ENCODE measurements at regions not wholly inside any gene's neighbourhood (a gene's known extent, or its start where the extent isn't known, plus 50 kb on each side); places are given as distances from the start of the nearest gene placed in this dataset.

DNA sequence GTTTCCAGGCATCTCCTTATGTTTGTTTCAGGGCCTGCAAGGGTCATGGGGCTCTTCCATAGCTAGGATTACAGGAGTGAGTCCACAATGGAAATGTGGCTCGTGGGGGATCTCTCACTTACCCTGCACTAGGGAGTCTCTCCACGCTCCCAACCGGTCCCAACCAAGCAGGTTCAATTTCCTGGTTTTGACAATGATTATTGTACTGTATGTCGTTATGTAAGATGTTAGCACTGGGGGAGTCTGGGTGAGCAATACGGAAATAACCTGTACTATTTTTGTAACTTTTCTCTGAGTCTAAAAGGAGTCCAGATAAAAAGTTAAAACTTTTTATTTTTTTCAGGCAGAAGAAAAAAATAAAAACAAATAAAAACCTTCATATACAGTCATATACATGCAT lies 325.7 kb upstream of the RGS6 start:
- no peak for DNase-seq (ENCODE audit: low read depth)
- TF ChIP-seq, protein P1, sequence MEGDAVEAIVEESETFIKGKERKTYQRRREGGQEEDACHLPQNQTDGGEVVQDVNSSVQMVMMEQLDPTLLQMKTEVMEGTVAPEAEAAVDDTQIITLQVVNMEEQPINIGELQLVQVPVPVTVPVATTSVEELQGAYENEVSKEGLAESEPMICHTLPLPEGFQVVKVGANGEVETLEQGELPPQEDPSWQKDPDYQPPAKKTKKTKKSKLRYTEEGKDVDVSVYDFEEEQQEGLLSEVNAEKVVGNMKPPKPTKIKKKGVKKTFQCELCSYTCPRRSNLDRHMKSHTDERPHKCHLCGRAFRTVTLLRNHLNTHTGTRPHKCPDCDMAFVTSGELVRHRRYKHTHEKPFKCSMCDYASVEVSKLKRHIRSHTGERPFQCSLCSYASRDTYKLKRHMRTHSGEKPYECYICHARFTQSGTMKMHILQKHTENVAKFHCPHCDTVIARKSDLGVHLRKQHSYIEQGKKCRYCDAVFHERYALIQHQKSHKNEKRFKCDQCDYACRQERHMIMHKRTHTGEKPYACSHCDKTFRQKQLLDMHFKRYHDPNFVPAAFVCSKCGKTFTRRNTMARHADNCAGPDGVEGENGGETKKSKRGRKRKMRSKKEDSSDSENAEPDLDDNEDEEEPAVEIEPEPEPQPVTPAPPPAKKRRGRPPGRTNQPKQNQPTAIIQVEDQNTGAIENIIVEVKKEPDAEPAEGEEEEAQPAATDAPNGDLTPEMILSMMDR (IDR thresholded peaks at IDR 0.05; ENCODE audit: control insufficient read depth, extremely low read depth, insufficient read depth): no peak
- H3K4me3 ChIP-seq (ENCODE audit: low read depth, low read length): no peak overlapping the region

DNA sequence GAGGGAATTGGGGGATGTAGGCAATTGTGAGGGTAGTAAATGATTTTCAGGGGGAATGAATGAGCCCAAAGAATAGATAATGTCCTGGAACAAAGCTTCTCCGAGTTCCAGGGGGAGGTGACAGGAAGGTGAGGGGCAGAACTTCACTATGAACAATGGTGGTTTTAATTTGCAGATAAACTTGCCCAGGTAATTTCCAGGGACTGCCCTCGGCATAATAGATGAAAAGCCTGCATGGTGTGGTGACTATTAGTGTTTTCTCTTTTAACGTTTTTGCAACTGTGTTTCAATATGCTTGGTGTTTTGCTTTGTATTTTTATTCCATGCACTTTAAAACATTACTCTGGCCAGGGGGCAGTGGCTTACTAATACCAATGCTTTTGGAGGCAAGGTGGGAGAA lies 325.2 kb upstream of the RGS6 start:
- H3K4me3 ChIP-seq (ENCODE audit: low read depth, low read length): no peak overlapping the region
- TF ChIP-seq, protein P1 (IDR thresholded peaks at IDR 0.05; ENCODE audit: control insufficient read depth, extremely low read depth, insufficient read depth): no peak
- no peak for DNase-seq (ENCODE audit: low read depth)

DNA sequence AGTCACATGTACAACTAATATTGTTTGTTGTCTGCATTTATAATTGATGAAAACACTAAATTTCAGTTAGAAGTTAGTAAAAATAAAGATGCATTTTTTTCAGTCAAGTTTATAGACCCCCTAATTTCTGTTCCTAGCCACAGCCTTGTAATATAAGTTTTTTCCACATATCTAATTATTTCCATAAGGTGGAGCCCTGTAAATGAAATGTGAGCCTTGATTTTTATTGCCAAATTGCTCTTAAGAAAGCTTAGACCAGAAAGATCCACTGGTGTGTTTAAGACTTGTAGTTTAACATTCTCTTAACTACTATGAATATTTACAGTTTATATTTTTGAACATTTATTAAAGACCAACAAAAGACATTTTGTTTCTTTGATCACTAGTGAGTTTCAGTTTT lies 322.1 kb upstream of the RGS6 start:
- no peak overlapping the region for H3K4me3 ChIP-seq (ENCODE audit: low read depth, low read length)
- DNase-seq (ENCODE audit: low read depth): no peak
- TF ChIP-seq, protein P1 (IDR thresholded peaks at IDR 0.05; ENCODE audit: control insufficient read depth, extremely low read depth, insufficient read depth): 0 out of 2 replicates have a peak, but pooled peaks have one; percentile 9

DNA sequence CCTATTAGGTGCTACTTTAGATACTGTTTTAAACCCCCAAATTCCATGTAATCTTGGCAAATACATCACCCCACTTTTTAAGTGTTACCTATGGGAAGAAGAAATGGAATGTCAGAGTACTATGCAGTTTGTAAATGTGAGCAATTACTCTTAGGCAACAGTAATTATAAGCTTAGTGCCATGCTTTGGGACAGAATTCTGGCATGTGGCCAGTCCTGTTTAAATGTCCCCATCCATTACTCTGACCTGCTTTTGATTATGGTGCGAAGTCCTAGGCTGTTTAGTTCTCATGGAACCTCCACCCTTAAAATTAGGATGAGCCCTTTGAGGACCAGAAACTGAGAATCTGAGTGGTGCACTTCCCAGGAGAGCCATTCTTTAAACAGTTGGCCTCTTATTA lies 321.4 kb upstream of the RGS6 start:
- TF ChIP-seq, protein P1 (IDR thresholded peaks at IDR 0.05; ENCODE audit: control insufficient read depth, extremely low read depth, insufficient read depth): no peak
- no peak overlapping the region for H3K4me3 ChIP-seq (ENCODE audit: low read depth, low read length)
- no peak for DNase-seq (ENCODE audit: low read depth)

DNA sequence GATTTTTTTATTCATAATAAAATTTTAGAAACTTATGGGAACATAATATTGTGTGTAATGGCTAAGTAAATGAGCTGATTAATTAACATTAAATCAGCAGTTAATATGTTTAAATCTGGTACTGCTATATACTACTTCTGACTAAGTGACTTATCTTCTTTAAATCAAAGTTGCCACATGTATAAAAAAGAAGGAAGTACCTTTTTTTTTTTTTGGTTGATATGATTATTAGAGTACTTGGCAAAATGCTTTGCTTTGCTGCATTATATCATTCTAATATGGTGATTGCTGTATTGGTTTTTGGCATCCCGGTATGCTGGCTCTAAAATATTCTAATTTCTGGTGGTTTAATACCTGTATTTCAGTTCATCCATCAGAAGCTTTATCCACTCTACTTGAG lies 319.1 kb upstream of the RGS6 start:
- H3K4me3 ChIP-seq (ENCODE audit: low read depth, low read length): no peak overlapping the region
- no peak for DNase-seq (ENCODE audit: low read depth)
- TF ChIP-seq, protein P1 (IDR thresholded peaks at IDR 0.05; ENCODE audit: control insufficient read depth, extremely low read depth, insufficient read depth): no peak

DNA sequence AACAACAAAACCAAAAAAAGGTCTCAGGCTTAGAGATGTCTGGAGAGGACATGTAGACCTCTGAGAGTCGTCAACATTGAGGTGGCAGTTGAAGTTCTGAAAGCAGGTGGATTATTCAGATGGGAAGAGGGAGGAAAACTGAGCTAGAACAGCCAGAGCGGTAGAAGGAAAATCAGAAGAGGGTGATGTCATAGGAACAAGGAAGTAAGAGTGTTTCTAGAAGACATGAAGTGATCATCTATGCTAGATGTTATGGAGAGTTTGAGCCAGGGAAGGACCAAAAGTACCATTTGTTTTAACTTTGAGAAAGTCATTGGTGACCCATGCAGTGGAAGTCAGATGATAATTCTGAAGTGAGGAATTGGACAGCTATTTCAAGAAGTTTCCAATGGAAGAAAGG lies 316.2 kb upstream of the RGS6 start:
- TF ChIP-seq, protein P1 (IDR thresholded peaks at IDR 0.05; ENCODE audit: control insufficient read depth, extremely low read depth, insufficient read depth): no peak
- no peak for DNase-seq (ENCODE audit: low read depth)
- no peak overlapping the region for H3K4me3 ChIP-seq (ENCODE audit: low read depth, low read length)

DNA sequence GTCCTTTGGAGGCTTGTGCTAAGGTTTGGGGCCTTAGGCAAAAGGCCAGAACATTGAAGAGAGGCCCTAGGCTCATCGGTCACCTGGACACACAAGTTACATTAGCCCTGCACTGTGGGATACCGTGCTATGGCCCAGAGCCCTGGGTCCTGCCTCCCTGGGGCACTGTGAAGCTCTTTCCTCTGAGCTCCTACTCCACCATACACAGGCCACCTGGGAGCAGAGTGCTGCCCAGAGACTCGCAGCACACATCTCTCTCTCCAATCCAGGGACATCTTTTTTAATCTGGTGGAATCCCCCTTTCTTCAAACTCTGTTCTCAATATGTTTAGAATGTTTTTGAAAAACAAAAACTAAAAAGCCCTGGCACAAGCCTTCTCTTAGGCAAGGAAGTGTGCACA lies 314.2 kb upstream of the RGS6 start:
- no peak overlapping the region for H3K4me3 ChIP-seq (ENCODE audit: low read depth, low read length)
- TF ChIP-seq, protein P1 (IDR thresholded peaks at IDR 0.05; ENCODE audit: control insufficient read depth, extremely low read depth, insufficient read depth): no peak
- no peak for DNase-seq (ENCODE audit: low read depth)

Measured in LNCaP clone FGC (cell line).